ENCODE measurements at regions not wholly inside any gene's neighbourhood (a gene's known extent, or its start where the extent isn't known, plus 50 kb on each side); places are given as distances from the start of the nearest gene placed in this dataset.
"Not testable (repeated sequence)": the region's sequence is repeated elsewhere in the genome, so short reads cannot be mapped to it uniquely, and the experiment has no call there.

DNA sequence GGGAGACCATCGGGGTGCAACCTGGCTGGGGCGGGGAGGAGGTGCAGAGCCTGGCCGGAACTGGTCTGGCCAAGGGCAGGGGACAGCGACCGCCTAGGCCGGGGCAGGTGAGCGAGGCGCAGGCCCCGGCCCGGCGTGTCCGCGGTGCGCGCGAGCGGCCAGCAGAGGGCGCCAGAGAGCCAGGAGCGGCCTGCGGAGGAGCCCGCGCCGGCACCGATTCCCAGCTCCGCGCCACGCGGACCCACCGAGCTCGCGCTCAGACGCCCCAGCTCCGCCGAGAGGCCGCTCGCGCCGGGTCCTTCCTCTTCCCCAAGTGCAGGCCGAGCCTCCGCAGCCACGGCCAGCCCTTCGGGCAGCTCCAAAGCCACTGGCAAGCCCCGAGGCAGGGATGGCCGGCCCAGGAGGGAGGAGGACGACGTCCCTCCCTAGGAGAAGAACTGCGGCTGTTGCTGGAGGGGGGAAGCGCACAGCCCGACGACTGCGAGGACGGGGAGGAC, 128.9 kb upstream of the HMX1 start:
- TF ChIP-seq EZH2 (IDR thresholded peaks at IDR 0.05; ENCODE audit: low read depth): not testable (repeated sequence)
- TF ChIP-seq, protein P1, sequence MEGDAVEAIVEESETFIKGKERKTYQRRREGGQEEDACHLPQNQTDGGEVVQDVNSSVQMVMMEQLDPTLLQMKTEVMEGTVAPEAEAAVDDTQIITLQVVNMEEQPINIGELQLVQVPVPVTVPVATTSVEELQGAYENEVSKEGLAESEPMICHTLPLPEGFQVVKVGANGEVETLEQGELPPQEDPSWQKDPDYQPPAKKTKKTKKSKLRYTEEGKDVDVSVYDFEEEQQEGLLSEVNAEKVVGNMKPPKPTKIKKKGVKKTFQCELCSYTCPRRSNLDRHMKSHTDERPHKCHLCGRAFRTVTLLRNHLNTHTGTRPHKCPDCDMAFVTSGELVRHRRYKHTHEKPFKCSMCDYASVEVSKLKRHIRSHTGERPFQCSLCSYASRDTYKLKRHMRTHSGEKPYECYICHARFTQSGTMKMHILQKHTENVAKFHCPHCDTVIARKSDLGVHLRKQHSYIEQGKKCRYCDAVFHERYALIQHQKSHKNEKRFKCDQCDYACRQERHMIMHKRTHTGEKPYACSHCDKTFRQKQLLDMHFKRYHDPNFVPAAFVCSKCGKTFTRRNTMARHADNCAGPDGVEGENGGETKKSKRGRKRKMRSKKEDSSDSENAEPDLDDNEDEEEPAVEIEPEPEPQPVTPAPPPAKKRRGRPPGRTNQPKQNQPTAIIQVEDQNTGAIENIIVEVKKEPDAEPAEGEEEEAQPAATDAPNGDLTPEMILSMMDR (conservative IDR thresholded peaks at IDR 0.05): not testable (repeated sequence)
